ENCODE measurements at regions not wholly inside any gene's neighbourhood (a gene's known extent, or its start where the extent isn't known, plus 50 kb on each side); places are given as distances from the start of the nearest gene placed in this dataset.

- H3K4me1 ChIP-seq, result peaks cover 4 to 29% of the 10 kb centered on the region in 2 donors
- no peaks in the 10 kb centered on the region for H3K27me3 ChIP-seq
- no peak overlapping the region for H3K27ac ChIP-seq
- intact Hi-C loops (cut with DNase I; ENCODE audit: low total_unique reads), result no loop called here
- ATAC-seq (no peak), DNase-seq (no peak)
- H3K4me3 ChIP-seq, result no peak overlapping the region
- in situ Hi-C loops (cut with MboI; ENCODE audit: low sequenced_read_pairs in 4 of 4), result no loop called here
- no peaks in the 10 kb centered on the region for H3K9me3 ChIP-seq
- H3K36me3 ChIP-seq, result no peaks in the 10 kb centered on the region
- TF ChIP-seq POLR2A (IDR thresholded peaks at IDR 0.05) (no peak), CTCF (IDR thresholded peaks at IDR 0.05 in 4 of 5, conservative IDR thresholded peaks at IDR 0.05 in 1 of 5) (no peak)
Measured at GRCh38 chr10:28118985-28119628, 120.2 kb upstream of the ODAD2 start.

- Histone ChIP-seq H3K4me1 (no peaks in the 10 kb centered on the region), H3K27me3 (no peaks in the 10 kb centered on the region), H3K27ac (no peak overlapping the region), H3K36me3 (no peaks in the 10 kb centered on the region), H3K9me3 (no peaks in the 10 kb centered on the region), H3K4me3 (no peak overlapping the region)
- in situ Hi-C loops (cut with MboI; ENCODE audit: low sequenced_read_pairs in 4 of 4), result no loop called here
- no peak for TF ChIP-seq CTCF (IDR thresholded peaks at IDR 0.05 in 4 of 5, conservative IDR thresholded peaks at IDR 0.05 in 1 of 5)
- no peak for TF ChIP-seq POLR2A (IDR thresholded peaks at IDR 0.05)
- DNase-seq, result no peak
- intact Hi-C loops (cut with DNase I; ENCODE audit: low total_unique reads), result no loop called here
- ATAC-seq, result no peak
Measured at GRCh38 chr10:28113202-28113601, 114.3 kb upstream of the ODAD2 start.

- H3K27me3 ChIP-seq, result no peaks in the 10 kb centered on the region
- ATAC-seq, result no peak
- H3K4me1 ChIP-seq, result no peaks in the 10 kb centered on the region
- in situ Hi-C loops (cut with MboI; ENCODE audit: low sequenced_read_pairs in 4 of 4), result no loop called here
- intact Hi-C loops (cut with DNase I; ENCODE audit: low total_unique reads), result no loop called here
- no peaks in the 10 kb centered on the region for H3K36me3 ChIP-seq
- DNase-seq, result no peak
- no peak for TF ChIP-seq CTCF (IDR thresholded peaks at IDR 0.05 in 4 of 5, conservative IDR thresholded peaks at IDR 0.05 in 1 of 5)
- no peaks in the 10 kb centered on the region for H3K9me3 ChIP-seq
- H3K27ac ChIP-seq, result no peak overlapping the region
- no peak overlapping the region for H3K4me3 ChIP-seq
Measured at GRCh38 chr10:28111712-28112111, 112.8 kb upstream of the ODAD2 start.

- no peaks in the 10 kb centered on the region for H3K4me1 ChIP-seq
- ATAC-seq (no peak), DNase-seq (no peak)
- intact Hi-C loops (cut with DNase I; ENCODE audit: low total_unique reads) (no loop called here), in situ Hi-C loops (cut with MboI; ENCODE audit: low sequenced_read_pairs in 4 of 4) (no loop called here)
- H3K4me3 ChIP-seq, result no peak overlapping the region
- H3K27ac ChIP-seq, result no peak overlapping the region
- no peaks in the 10 kb centered on the region for H3K9me3 ChIP-seq
- H3K27me3 ChIP-seq, result no peaks in the 10 kb centered on the region
- TF ChIP-seq POLR2A (IDR thresholded peaks at IDR 0.05) (no peak), CTCF (IDR thresholded peaks at IDR 0.05 in 4 of 5, conservative IDR thresholded peaks at IDR 0.05 in 1 of 5) (no peak)
- no peaks in the 10 kb centered on the region for H3K36me3 ChIP-seq
Measured at GRCh38 chr10:28105561-28105960, 106.7 kb upstream of the ODAD2 start.

GRCh38 chr10:28097633-28098032 is 98.8 kb upstream of the ODAD2 start:
- H3K9me3 ChIP-seq, result no peaks in the 10 kb centered on the region
- no peak for DNase-seq
- no peaks in the 10 kb centered on the region for H3K4me1 ChIP-seq
- H3K4me3 ChIP-seq, result no peak overlapping the region
- intact Hi-C loops (cut with DNase I; ENCODE audit: low total_unique reads), result no loop called here
- H3K36me3 ChIP-seq, result no peaks in the 10 kb centered on the region
- ATAC-seq, result no peak
- no peak for TF ChIP-seq POLR2A (IDR thresholded peaks at IDR 0.05)
- TF ChIP-seq CTCF (IDR thresholded peaks at IDR 0.05 in 4 of 5, conservative IDR thresholded peaks at IDR 0.05 in 1 of 5), result no peak
- no peak overlapping the region for H3K27ac ChIP-seq
- H3K27me3 ChIP-seq, result no peaks in the 10 kb centered on the region
- in situ Hi-C loops (cut with MboI; ENCODE audit: low sequenced_read_pairs in 4 of 4), result no loop called here
